Activated B cell treated with CpG ODN at 0.5 μM for 24 hours (primary cell): ENCODE measurements at regions not wholly inside any gene's neighbourhood (a gene's known extent, or its start where the extent isn't known, plus 50 kb on each side); places are given as distances from the start of the nearest gene placed in this dataset.
"Not testable (repeated sequence)": the region's sequence is repeated elsewhere in the genome, so short reads cannot be mapped to it uniquely, and the experiment has no call there.

ENCODE experiments used
- ATAC-seq: fragments of 200-7000 bp; cut with Tn5 transposase; one replicate; pipeline ENCODE4 v1.10.0; 2021; ENCODE audit warnings: low read depth, mild to moderate bottlenecking, moderate library complexity
- CTCF ChIA-PET: fragments of 350-600 bp; sonication (Branson Sonifier 250); formaldehyde crosslinking; loops from one replicate; lab custom pipeline; 2021; ENCODE audit warnings: antibody characterized with exemption; lab: Charles Lee
- POLR2A ChIA-PET: fragments of 350-600 bp; sonication (Branson Sonifier 250); formaldehyde crosslinking; loops from one replicate; lab custom pipeline; 2021; ENCODE audit warnings: antibody characterized with exemption; lab: Charles Lee
- DNase-seq: peaks from one replicate; pipeline ENCODE4 v3.0.0; 2022
- H3K27ac Mint-ChIP-seq: one replicate; pipeline ENCODE4 v1.8.0; 2020; ENCODE audit warnings: mixed read lengths
- H3K27me3 Mint-ChIP-seq: one replicate; pipeline ENCODE4 v1.8.0; 2021; ENCODE audit warnings: mixed read lengths
- H3K36me3 Mint-ChIP-seq: one replicate; pipeline ENCODE4 v1.8.0; 2021; ENCODE audit warnings: low read depth, mixed read lengths
- H3K4me1 Mint-ChIP-seq: one replicate; pipeline ENCODE4 v1.8.0; 2021; ENCODE audit warnings: mixed read lengths
- H3K4me3 Mint-ChIP-seq: one replicate; pipeline ENCODE4 v1.8.0; 2020; ENCODE audit warnings: mild to moderate bottlenecking, mixed read lengths
- H3K9me3 Mint-ChIP-seq: one replicate; pipeline ENCODE4 v1.8.0; 2020; ENCODE audit warnings: mixed read lengths
- intact Hi-C: fragments of 100-400 bp; cut with micrococcal nuclease; formaldehyde crosslinking; loops from one replicate; pipeline ENCODE4 v1.15.1; 2024
- TF ChIP-seq, protein P1 (sequence below): fragments of 200-600 bp; IDR thresholded peaks from one replicate; pipeline ENCODE4 v1.8.0; 2022; ENCODE audit warnings: antibody characterized with exemption, mild to moderate bottlenecking

DNA sequence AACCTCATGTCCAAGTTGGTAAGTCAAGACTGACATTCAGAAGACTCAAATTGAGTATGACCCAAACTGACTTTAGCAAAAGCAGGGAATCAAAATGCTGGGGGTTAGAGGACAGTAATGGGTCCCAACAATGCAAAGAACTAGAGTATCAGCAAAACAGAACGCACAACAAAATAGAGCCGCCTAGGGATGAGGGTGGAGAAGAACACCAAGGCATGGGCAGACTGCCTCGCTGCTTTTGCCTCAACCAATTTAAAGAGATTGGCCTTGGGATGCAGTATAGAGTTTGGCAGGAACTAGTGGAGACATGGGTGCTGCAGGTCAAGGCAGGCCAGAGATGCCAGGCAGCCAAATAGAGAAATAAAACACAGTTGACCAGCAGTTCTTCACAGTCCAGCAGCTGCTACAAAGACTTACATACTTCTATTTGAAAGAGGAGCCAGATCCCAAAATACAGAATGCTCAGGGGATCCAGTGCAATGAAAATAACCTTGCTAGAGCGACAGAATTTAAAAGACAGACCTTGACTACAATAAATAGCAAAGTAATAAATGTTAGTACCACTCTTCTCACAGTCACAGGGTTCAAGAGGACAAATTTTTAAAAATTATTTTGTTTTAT, 83.9 kb upstream of the NIPBL start:
- no peak for DNase-seq
- TF ChIP-seq, protein P1, sequence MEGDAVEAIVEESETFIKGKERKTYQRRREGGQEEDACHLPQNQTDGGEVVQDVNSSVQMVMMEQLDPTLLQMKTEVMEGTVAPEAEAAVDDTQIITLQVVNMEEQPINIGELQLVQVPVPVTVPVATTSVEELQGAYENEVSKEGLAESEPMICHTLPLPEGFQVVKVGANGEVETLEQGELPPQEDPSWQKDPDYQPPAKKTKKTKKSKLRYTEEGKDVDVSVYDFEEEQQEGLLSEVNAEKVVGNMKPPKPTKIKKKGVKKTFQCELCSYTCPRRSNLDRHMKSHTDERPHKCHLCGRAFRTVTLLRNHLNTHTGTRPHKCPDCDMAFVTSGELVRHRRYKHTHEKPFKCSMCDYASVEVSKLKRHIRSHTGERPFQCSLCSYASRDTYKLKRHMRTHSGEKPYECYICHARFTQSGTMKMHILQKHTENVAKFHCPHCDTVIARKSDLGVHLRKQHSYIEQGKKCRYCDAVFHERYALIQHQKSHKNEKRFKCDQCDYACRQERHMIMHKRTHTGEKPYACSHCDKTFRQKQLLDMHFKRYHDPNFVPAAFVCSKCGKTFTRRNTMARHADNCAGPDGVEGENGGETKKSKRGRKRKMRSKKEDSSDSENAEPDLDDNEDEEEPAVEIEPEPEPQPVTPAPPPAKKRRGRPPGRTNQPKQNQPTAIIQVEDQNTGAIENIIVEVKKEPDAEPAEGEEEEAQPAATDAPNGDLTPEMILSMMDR = no peak
- Mint-ChIP-seq H3K27me3 (peaks cover 6% of the 10 kb centered on the region), H3K4me1 (peaks cover 9% of the 10 kb centered on the region), H3K36me3 (no peaks in the 10 kb centered on the region), H3K9me3 (no peaks in the 10 kb centered on the region), H3K4me3 (no peak overlapping the region), H3K27ac (no peak overlapping the region)
- ChIA-PET CTCF (no interaction called here), POLR2A (no interaction called here)
- ATAC-seq = no peak
- intact Hi-C loops = no loop called here

DNA sequence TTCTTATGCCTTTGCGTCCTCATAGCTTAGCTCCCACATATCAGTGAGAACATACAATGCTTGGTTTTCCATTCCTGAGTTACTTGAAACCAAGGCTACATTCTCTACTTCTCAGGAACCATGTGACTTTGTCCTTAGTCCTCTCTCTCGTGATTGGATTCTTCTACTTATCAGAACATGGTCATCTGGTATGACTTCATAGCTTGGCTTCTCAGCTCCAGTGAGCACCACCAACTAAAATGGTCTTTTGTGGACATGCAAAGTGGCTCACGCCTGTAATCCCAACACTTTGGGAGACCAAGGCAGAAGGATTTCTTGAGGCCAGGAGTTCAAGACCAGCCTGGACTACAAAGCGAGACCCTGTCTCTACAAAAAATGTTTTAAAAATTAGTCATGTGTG, 81.2 kb upstream of the NIPBL start:
- H3K9me3 Mint-ChIP-seq = no peaks in the 10 kb centered on the region
- no peak for ATAC-seq
- POLR2A ChIA-PET = no interaction called here

DNA sequence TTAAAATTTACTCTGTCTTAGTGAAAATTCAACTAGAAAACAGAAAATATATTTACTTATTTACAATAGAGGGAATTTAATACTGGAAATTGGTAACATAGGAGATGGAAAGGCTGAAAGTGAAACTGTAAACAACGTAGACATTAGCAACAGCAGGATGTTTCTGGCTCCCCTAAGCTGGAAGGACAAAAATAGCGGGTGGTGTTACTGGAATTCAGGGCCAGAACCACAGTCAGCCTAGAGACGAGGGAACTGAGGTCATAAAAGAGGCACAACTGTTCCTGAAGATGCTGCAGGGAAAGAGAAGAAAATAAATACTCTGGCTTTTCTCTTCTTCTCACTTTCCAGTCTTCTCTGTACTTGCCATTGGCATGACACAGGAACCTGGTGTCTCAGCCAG, 80.4 kb upstream of the NIPBL start:
- peaks cover 8% of the 10 kb centered on the region for H3K27me3 Mint-ChIP-seq
- ATAC-seq (no peak), DNase-seq (no peak)
- H3K4me3 Mint-ChIP-seq = no peak overlapping the region
- intact Hi-C loops = no loop called here
- no peaks in the 10 kb centered on the region for H3K36me3 Mint-ChIP-seq
- ChIA-PET CTCF (no interaction called here), POLR2A (no interaction called here)
- H3K9me3 Mint-ChIP-seq = no peaks in the 10 kb centered on the region
- no peaks in the 10 kb centered on the region for H3K4me1 Mint-ChIP-seq
- TF ChIP-seq, protein P1 = no peak
- no peak overlapping the region for H3K27ac Mint-ChIP-seq

More for the DNA sequence above, 81.2 kb upstream of the NIPBL start:
- Mint-ChIP-seq H3K27me3 (peaks cover 8% of the 10 kb centered on the region), H3K36me3 (no peaks in the 10 kb centered on the region), H3K27ac (no peak overlapping the region), H3K4me1 (no peaks in the 10 kb centered on the region), H3K4me3 (no peak overlapping the region)
- intact Hi-C loops = no loop called here
- CTCF ChIA-PET = no interaction called here
- TF ChIP-seq, protein P1 = no peak
- DNase-seq = no peak

DNA sequence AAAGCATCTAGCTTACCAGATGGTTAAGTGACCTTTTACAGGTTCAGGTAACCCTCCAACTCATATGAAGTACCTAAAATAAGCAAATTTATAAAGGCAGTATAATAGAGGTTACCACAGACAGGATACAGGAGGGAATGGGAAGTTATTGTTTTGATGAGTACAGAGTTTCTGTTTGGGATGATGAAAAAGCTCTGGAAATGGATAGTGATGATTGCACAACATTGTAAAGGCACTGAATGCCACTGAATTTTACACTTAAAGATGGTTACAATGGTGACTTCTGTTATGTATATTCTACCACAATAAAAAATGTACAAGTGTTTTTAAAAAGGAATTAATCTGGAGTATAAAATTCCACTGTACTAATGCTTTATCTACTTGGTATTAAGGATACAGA, 75.0 kb upstream of the NIPBL start:
- intact Hi-C loops = no loop called here
- ATAC-seq (no peak), DNase-seq (no peak)
- H3K4me3 Mint-ChIP-seq = no peak overlapping the region
- H3K27me3 Mint-ChIP-seq = peaks cover 6% of the 10 kb centered on the region
- no peaks in the 10 kb centered on the region for H3K4me1 Mint-ChIP-seq
- no peaks in the 10 kb centered on the region for H3K36me3 Mint-ChIP-seq
- TF ChIP-seq, protein P1 = no peak
- ChIA-PET POLR2A (no interaction called here), CTCF (no interaction called here)
- no peak overlapping the region for H3K27ac Mint-ChIP-seq
- no peaks in the 10 kb centered on the region for H3K9me3 Mint-ChIP-seq

DNA sequence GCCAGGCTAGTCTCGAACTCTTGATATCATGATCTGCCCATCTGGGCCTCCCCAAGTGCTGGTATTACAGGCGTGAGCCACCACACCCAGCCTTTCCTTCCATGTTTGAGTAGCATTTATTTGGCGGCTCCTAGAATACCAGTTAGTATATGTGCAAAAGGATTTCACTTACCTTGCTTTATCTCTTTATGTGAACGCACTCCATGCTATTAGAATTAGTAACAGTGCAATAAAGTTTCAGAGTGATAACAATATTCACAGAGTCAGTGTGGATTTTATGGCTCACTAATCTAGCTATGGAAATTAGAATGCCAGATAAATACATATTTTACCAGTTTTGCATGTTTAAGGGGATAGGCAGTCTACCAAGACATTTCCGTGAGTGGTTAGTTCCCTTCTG, 74.4 kb upstream of the NIPBL start:
- no peaks in the 10 kb centered on the region for H3K9me3 Mint-ChIP-seq
- POLR2A ChIA-PET = no interaction called here

DNA sequence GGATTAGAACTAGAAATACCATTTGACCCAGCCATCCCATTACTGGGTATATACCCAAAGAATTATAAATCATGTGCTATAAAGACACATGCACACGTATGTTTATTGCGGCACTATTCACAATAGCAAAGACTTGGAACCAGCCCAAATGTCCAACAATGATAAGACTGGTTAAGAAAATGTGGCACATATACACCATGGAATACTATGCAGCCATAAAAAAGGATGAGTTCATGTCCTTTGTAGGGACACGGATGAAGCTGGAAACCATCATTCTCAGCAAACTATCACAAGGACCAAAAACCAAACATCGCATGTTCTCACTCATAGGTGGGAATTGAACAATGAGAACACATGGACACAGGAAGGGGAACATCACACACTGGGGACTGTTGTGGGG, 63.3 kb upstream of the NIPBL start:
- H3K27me3 Mint-ChIP-seq, CTCF ChIA-PET, H3K27ac Mint-ChIP-seq, H3K36me3 Mint-ChIP-seq, H3K4me3 Mint-ChIP-seq, POLR2A ChIA-PET, H3K9me3 Mint-ChIP-seq, intact Hi-C loops, DNase-seq, H3K4me1 Mint-ChIP-seq, ATAC-seq: not testable (repeated sequence)

More for the DNA sequence above, 74.4 kb upstream of the NIPBL start:
- intact Hi-C loops = no loop called here
- H3K4me3 Mint-ChIP-seq = no peak overlapping the region
- no peaks in the 10 kb centered on the region for H3K36me3 Mint-ChIP-seq
- TF ChIP-seq, protein P1 = no peak
- H3K4me1 Mint-ChIP-seq = no peaks in the 10 kb centered on the region
- DNase-seq (no peak), ATAC-seq (no peak)
- H3K27me3 Mint-ChIP-seq = peaks cover 6% of the 10 kb centered on the region
- no peak overlapping the region for H3K27ac Mint-ChIP-seq
- CTCF ChIA-PET = no interaction called here
